ENCODE measurements at regions not wholly inside any gene's neighbourhood (a gene's known extent, or its start where the extent isn't known, plus 50 kb on each side); places are given as distances from the start of the nearest gene placed in this dataset.

- no peak for DNase-seq
These were observed 508.0 kb upstream of the MGMT start for GRCh38 chr10:128958834-128959690.

- no peak for DNase-seq
These were observed 507.3 kb upstream of the MGMT start for GRCh38 chr10:128959746-128960145.

GRCh38 chr10:128960517-128960916 is 506.5 kb upstream of the MGMT start:
- DNase-seq = no peak

GRCh38 chr10:128962182-128962581 is 504.9 kb upstream of the MGMT start:
- no peak for DNase-seq

GRCh38 chr10:128963211-128964099 is 503.6 kb upstream of the MGMT start:
- no peak for DNase-seq

GRCh38 chr10:128964100-128964403 is 503.0 kb upstream of the MGMT start:
- DNase-seq = no peak

- DNase-seq = no peak
These were observed 498.9 kb upstream of the MGMT start for GRCh38 chr10:128967980-128968756.

GRCh38 chr10:128969551-128969950 is 497.5 kb upstream of the MGMT start:
- DNase-seq = no peak

- DNase-seq = no peak
These were observed 495.5 kb upstream of the MGMT start for GRCh38 chr10:128971374-128972035.

- DNase-seq = no peak
These were observed 495.0 kb upstream of the MGMT start for GRCh38 chr10:128972036-128972405.

GRCh38 chr10:128973221-128973620 is 493.8 kb upstream of the MGMT start:
- no peak for DNase-seq

GRCh38 chr10:128976856-128977255 is 490.2 kb upstream of the MGMT start:
- no peak for DNase-seq

- no peak for DNase-seq
These were observed 488.8 kb upstream of the MGMT start for GRCh38 chr10:128978211-128978610.

GRCh38 chr10:128979405-128979804 is 487.6 kb upstream of the MGMT start:
- no peak for DNase-seq

- DNase-seq = no peak
These were observed 485.8 kb upstream of the MGMT start for GRCh38 chr10:128981251-128981650.

GRCh38 chr10:128981881-128982615 is 485.0 kb upstream of the MGMT start:
- no peak for DNase-seq

GRCh38 chr10:128982616-128982915 is 484.5 kb upstream of the MGMT start:
- DNase-seq = no peak

- DNase-seq = no peak
These were observed 482.0 kb upstream of the MGMT start for GRCh38 chr10:128985036-128985435.

- no peak for DNase-seq
These were observed 476.1 kb upstream of the MGMT start for GRCh38 chr10:128990986-128991385.

- DNase-seq = no peak
These were observed 474.3 kb upstream of the MGMT start for GRCh38 chr10:128992770-128993169.

GRCh38 chr10:128993443-128993842 is 473.6 kb upstream of the MGMT start:
- DNase-seq = no peak

- no peak for DNase-seq
These were observed 473.0 kb upstream of the MGMT start for GRCh38 chr10:128993911-128994538.
